CD4-positive, alpha-beta memory T cell (primary cell): ENCODE measurements at regions not wholly inside any gene's neighbourhood (a gene's known extent, or its start where the extent isn't known, plus 50 kb on each side); places are given as distances from the start of the nearest gene placed in this dataset.

Source experiments
- CTCF ChIA-PET: fragments of 350-600 bp; sonication (Branson Sonifier 250); formaldehyde crosslinking; loops from one replicate; lab custom pipeline; 2021; ENCODE audit warnings: inconsistent platforms; ENCODE audit not compliant: partially characterized antibody; lab: Charles Lee
- POLR2A ChIA-PET: fragments of 350-600 bp; sonication (Branson Sonifier 250); formaldehyde crosslinking; loops from one replicate; lab custom pipeline; 2021; ENCODE audit not compliant: partially characterized antibody; lab: Charles Lee
- DNase-seq, 5 donors: peaks; one replicate each; pipeline versions ENCODE4 v3.0.0 to v3.0.0-alpha.2; 2020 to 2022; ENCODE audit warnings: mixed read lengths in 1 of 5
- H3K27ac ChIP-seq: one replicate; pipeline ENCODE4 v1.7.0; 2013; ENCODE audit warnings: low read depth, low read length
- H3K27me3 ChIP-seq: 2 replicates; pipeline ENCODE4 v1.7.0; 2013; ENCODE audit warnings: mild to moderate bottlenecking, low read length, moderate library complexity; ENCODE audit not compliant: insufficient read depth
- H3K36me3 ChIP-seq: 2 replicates; pipeline ENCODE4 v1.7.0; 2013; ENCODE audit warnings: mild to moderate bottlenecking, low read length, moderate library complexity; ENCODE audit not compliant: insufficient read depth
- H3K4me1 ChIP-seq: 2 replicates; pipeline ENCODE4 v1.7.0; 2013; ENCODE audit warnings: mild to moderate bottlenecking, low read length, moderate library complexity; ENCODE audit not compliant: insufficient read depth
- H3K4me3 ChIP-seq, 2 donors: one replicate each; pipeline ENCODE4 v1.7.0; 2013; ENCODE audit warnings: low read length in 2 of 2, mild to moderate bottlenecking in 1 of 2
- H3K9me3 ChIP-seq, 2 donors: one replicate each; pipeline ENCODE4 v1.7.0; 2013; ENCODE audit warnings: low read length in 2 of 2, control low read depth in 1 of 2; ENCODE audit not compliant: control insufficient read depth in 1 of 2
- H3K27ac Mint-ChIP-seq, 7 donors: one replicate each; pipeline ENCODE4 v1.8.0; 2020 to 2021; ENCODE audit warnings: mixed read lengths in 7 of 7, mild to moderate bottlenecking in 6 of 7, inconsistent platforms in 3 of 7, moderate library complexity in 3 of 7
- H3K27me3 Mint-ChIP-seq, 2 donors: one replicate each; pipeline ENCODE4 v1.8.0; 2020 to 2021; ENCODE audit warnings: mixed read lengths in 2 of 2
- H3K36me3 Mint-ChIP-seq, 2 donors: one replicate each; pipeline ENCODE4 v1.8.0; 2020 to 2021; ENCODE audit warnings: mixed read lengths in 2 of 2, inconsistent platforms in 1 of 2, mild to moderate bottlenecking in 1 of 2
- H3K4me1 Mint-ChIP-seq, 4 donors: one replicate each; pipeline ENCODE4 v1.8.0; 2020 to 2021; ENCODE audit warnings: mixed read lengths in 4 of 4, mild to moderate bottlenecking in 1 of 4
- H3K4me3 Mint-ChIP-seq, 8 donors: one replicate each; pipeline ENCODE4 v1.8.0; 2020 to 2021; ENCODE audit warnings: mixed read lengths in 8 of 8, mild to moderate bottlenecking in 7 of 8, moderate library complexity in 6 of 8, inconsistent platforms in 3 of 8
- H3K9me3 Mint-ChIP-seq, 8 donors: one replicate each; pipeline ENCODE4 v1.8.0; 2020 to 2021; ENCODE audit warnings: mixed read lengths in 8 of 8, mild to moderate bottlenecking in 5 of 8, inconsistent platforms in 3 of 8, moderate library complexity in 1 of 8
- intact Hi-C: fragments of 100-400 bp; cut with micrococcal nuclease; formaldehyde crosslinking; loops from one replicate; pipeline ENCODE4 v1.15.1; 2023

DNA sequence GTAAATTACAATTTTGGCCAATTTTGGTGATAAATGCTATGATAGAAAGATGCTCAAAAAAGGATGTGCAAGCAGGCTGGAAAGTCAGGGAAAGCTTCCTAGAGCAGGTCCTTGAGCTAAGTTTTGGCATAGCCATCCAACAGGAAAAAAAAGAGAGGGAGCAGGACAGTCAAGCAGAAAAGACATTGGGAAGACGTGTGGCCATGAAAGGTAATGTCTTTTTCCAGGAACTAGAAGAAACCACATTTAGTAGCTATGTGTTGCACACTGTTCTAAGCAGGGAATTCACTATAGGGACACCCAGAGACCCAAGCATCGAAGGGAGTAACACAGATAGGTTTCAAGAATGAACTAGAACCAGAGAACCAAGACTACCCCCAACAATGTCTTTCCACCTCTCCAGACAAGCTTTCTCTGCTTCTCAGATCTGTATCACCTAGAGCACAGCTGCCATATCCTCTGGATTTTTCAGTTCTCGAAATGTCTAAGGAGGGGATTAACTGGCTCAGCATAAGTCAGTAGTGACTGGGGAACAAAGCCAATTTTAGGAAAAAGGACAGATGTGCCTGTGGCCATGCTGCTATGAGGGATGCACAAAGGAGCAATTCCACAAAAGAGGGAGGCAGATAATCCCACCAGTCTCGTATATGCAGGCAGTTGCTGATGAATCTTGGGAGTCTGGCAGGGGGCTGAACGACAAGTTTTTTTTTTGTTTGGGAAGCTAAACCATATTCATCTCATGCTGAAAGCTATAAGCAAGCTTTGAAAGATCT is 97.1 kb upstream of the DAB1 start:
- POLR2A ChIA-PET = no interaction called here

DNA sequence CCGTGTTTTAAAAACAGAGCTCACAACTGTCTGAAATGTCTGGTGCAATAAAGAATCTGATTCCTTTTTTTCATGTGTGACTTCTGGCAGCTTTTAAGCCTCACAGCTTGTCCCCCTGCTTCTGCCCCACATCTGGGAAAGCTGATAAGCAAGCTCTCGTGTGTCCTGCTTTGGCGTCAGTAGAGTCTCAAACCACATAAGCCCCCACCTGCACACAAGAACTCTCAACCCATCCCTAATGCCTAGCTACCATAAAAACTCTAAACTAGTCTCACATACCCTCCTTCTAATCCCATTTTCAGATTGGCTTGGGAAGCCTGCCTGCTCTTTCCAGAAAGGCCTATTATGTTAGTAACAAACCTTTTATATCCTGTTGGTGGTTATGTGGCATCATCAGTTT is 94.6 kb upstream of the DAB1 start:
- Histone ChIP-seq H3K4me1 (no peaks in the 10 kb centered on the region), H3K27ac (no peak overlapping the region), H3K4me3 (no peak overlapping the region), H3K9me3 (no peaks in the 10 kb centered on the region), H3K36me3 (no peaks in the 10 kb centered on the region), H3K27me3 (no peaks in the 10 kb centered on the region)
- CTCF ChIA-PET = no interaction called here
- no peaks in the 10 kb centered on the region for H3K36me3 Mint-ChIP-seq
- no peak overlapping the region for H3K4me3 Mint-ChIP-seq
- no peaks in the 10 kb centered on the region for H3K4me1 Mint-ChIP-seq
- H3K9me3 Mint-ChIP-seq = peaks cover 0 to 4% (median 0%) of the 10 kb centered on the region in 8 donors
- no peak overlapping the region for H3K27ac Mint-ChIP-seq
- H3K27me3 Mint-ChIP-seq = peaks cover 0 to 4% of the 10 kb centered on the region in 2 donors
- intact Hi-C loops = no loop called here
- POLR2A ChIA-PET = no interaction called here
- no peak for DNase-seq

More for the DNA sequence above, 97.1 kb upstream of the DAB1 start:
- Mint-ChIP-seq H3K27ac (no peak overlapping the region), H3K4me1 (no peaks in the 10 kb centered on the region), H3K4me3 (no peak overlapping the region), H3K36me3 (no peaks in the 10 kb centered on the region), H3K9me3 (peaks cover 0 to 3% (median 0%) of the 10 kb centered on the region in 8 donors), H3K27me3 (no peaks in the 10 kb centered on the region)
- CTCF ChIA-PET = interaction anchor here (1.3 kb wide), 1 partner anchor 10 kb away, joined by 5 read pairs; no protein-coding TSS in a partner anchor
- DNase-seq = no peak
- intact Hi-C loops = no loop called here
- Histone ChIP-seq H3K27ac (no peak overlapping the region), H3K36me3 (no peaks in the 10 kb centered on the region), H3K4me1 (no peaks in the 10 kb centered on the region), H3K4me3 (no peak overlapping the region), H3K27me3 (no peaks in the 10 kb centered on the region), H3K9me3 (no peaks in the 10 kb centered on the region)

DNA sequence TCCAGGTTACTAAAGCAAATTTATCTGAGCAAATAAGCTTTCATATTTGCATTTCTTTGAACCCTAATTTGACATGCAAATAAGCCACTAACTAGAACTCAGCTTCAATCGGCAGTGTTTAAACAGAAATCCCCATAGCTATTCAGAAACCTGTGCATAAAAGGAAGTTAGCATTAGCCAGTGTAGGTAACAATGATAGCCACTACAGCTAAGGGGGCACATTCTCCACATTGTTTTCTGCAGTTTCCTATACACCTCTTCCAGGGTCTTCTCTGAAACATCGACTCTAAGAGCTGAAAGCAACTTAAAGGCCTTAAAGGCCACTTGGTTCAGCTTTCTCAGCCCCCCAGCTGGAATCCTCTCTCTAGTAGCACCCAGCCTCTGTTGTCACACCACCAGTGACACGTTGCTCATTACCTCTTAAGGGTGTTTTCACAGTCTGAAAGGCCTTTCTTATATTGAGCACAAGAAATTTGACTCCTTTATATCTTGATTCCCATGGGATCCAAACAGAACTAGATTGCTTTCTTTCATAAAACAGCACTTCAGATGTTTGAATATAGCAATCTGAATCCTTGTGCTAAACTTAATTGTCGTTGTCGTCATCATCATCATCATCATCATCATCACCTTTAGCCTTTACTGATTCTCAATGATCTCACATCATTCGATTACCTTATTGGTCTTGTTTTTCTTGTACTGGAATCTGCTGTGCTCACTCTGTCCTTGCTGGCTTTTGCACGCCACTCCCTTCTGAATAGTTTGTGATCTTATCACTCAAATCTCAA is 93.9 kb upstream of the DAB1 start:
- Mint-ChIP-seq H3K9me3 (peaks cover 0 to 4% (median under 1%) of the 10 kb centered on the region in 8 donors), H3K4me1 (no peaks in the 10 kb centered on the region), H3K4me3 (no peak overlapping the region), H3K27me3 (peaks cover 0 to 4% of the 10 kb centered on the region in 2 donors), H3K27ac (no peak overlapping the region), H3K36me3 (no peaks in the 10 kb centered on the region)
- Histone ChIP-seq H3K9me3 (no peaks in the 10 kb centered on the region), H3K27me3 (no peaks in the 10 kb centered on the region), H3K4me1 (no peaks in the 10 kb centered on the region), H3K36me3 (no peaks in the 10 kb centered on the region), H3K4me3 (no peak overlapping the region), H3K27ac (no peak overlapping the region)
- DNase-seq = no peak
- CTCF ChIA-PET = no interaction called here
- intact Hi-C loops = no loop called here
- POLR2A ChIA-PET = no interaction called here

DNA sequence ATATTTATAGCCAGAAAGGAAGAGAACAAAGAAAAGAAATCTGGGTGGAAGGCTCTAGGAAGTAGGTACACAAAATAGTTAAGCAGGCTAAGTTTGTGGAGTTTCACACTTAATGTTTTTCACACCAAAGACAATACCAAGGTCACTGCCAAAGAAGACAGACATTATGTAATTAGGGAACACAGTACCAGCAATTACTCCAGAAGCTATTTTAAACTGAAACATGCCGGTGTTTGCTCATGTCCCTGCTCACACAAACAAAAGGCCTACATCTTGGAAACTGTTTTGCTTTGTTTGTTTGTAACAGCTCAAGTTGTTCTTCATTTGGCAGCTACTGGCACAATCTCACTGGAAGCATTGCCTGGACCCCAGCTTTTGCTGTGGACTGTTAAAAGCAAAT is 88.5 kb upstream of the DAB1 start:
- ChIA-PET CTCF (no interaction called here), POLR2A (no interaction called here)
- no peak overlapping the region for H3K4me3 ChIP-seq
- no peaks in the 10 kb centered on the region for H3K4me1 ChIP-seq
- H3K27ac ChIP-seq = no peak overlapping the region
- H3K27me3 Mint-ChIP-seq = peaks cover 0 to 4% of the 10 kb centered on the region in 2 donors
- no peaks in the 10 kb centered on the region for H3K27me3 ChIP-seq
- H3K4me3 Mint-ChIP-seq = no peak overlapping the region
- peaks cover 0 to 3% (median under 1%) of the 10 kb centered on the region in 8 donors for H3K9me3 Mint-ChIP-seq
- H3K9me3 ChIP-seq = no peaks in the 10 kb centered on the region
- no peak overlapping the region for H3K27ac Mint-ChIP-seq
- H3K36me3 ChIP-seq = no peaks in the 10 kb centered on the region
- no peak for DNase-seq
- intact Hi-C loops = no loop called here
- no peaks in the 10 kb centered on the region for H3K4me1 Mint-ChIP-seq
- no peaks in the 10 kb centered on the region for H3K36me3 Mint-ChIP-seq

DNA sequence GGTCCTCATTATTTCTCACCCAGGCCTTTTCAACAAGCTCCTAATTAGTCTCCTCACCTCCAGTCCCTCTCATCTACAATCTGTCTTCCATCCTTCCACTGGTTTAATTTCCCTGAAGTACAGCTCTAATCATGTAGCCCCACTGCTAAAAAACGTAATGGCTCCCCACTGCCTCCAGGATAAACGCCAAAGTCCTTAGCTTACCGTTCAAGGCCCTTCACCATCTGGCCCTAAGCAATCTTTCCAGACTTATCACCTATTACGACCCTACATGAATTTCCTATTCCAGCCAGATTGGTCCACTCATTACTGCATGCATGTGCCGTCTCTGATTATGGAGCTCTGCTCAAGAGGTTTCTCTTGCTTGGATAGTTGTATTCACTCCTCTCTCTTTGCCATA is 83.1 kb upstream of the DAB1 start:
- no peak overlapping the region for H3K4me3 ChIP-seq
- H3K36me3 ChIP-seq = no peaks in the 10 kb centered on the region
- H3K4me3 Mint-ChIP-seq = no peak overlapping the region
- intact Hi-C loops = no loop called here
- POLR2A ChIA-PET = no interaction called here
- no peaks in the 10 kb centered on the region for H3K4me1 ChIP-seq
- H3K9me3 ChIP-seq = no peaks in the 10 kb centered on the region
- H3K4me1 Mint-ChIP-seq = no peaks in the 10 kb centered on the region
- H3K27ac Mint-ChIP-seq = no peak overlapping the region
- H3K27ac ChIP-seq = no peak overlapping the region
- CTCF ChIA-PET = no interaction called here
- H3K9me3 Mint-ChIP-seq = no peaks in the 10 kb centered on the region
- H3K27me3 ChIP-seq = no peaks in the 10 kb centered on the region
- no peaks in the 10 kb centered on the region for H3K27me3 Mint-ChIP-seq
- no peaks in the 10 kb centered on the region for H3K36me3 Mint-ChIP-seq
- DNase-seq = no peak

DNA sequence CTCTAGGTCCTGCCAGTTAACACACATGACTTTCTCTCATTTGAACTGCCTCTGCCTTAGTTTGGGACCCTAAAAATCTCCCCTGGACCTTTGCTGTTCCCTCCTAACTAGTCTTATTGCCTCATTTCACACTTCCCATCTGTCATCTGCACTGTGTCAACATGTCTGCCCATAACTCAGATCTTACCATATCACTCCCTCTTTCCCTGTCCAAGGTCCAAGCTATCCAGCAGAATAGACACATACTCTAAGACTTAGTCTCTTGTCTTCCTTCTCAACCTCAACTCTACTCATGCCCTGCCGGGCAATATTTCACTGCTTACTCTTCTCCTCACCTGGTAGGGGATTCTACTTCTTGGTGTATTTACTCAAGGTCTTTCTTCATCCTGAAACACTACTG is 79.5 kb upstream of the DAB1 start:
- Histone ChIP-seq H3K9me3 (no peaks in the 10 kb centered on the region), H3K4me3 (no peak overlapping the region), H3K4me1 (no peaks in the 10 kb centered on the region), H3K27ac (no peak overlapping the region), H3K27me3 (no peaks in the 10 kb centered on the region), H3K36me3 (no peaks in the 10 kb centered on the region)
- H3K4me1 Mint-ChIP-seq = no peaks in the 10 kb centered on the region
- no peak for DNase-seq
- H3K4me3 Mint-ChIP-seq = no peak overlapping the region
- CTCF ChIA-PET = no interaction called here
- intact Hi-C loops = no loop called here
- no peaks in the 10 kb centered on the region for H3K36me3 Mint-ChIP-seq
- no peak overlapping the region for H3K27ac Mint-ChIP-seq
- peaks cover 0 to 3% (median 0%) of the 10 kb centered on the region in 8 donors for H3K9me3 Mint-ChIP-seq
- H3K27me3 Mint-ChIP-seq = peaks cover 0 to 3% of the 10 kb centered on the region in 2 donors
- POLR2A ChIA-PET = no interaction called here

DNA sequence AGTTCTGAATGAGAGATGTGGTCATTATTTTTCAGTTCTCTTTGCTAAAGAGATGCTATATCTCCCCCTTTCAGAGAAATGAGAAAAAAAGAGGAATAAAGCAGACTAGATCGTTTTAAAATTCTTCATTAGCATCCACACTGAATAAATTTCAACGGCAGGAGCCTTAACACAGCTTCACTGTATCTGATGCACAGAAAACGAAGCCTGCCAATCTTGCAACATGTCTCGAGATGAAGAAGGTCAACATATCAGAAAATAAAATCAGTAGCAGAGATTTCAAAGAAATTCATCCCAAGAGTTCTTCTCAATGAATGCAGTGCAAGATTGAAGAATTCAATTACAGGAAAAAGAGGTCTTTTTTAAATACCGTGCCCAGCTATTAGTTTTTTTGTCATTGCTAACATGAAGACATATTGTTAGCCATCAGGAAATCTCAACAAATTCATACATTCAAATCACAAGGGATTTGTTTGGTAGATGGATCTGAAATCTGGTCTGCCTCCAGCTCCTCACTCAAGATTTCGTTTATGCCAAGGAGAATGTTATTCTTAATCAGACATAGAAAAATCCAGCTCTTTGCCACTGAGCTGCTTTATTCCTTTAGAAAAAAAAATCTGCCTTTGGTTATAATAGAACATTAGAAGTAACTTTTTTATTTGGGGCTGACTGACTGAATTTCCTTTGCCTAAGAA is 76.4 kb upstream of the DAB1 start:
- no peak overlapping the region for H3K27ac Mint-ChIP-seq
- Histone ChIP-seq H3K36me3 (no peaks in the 10 kb centered on the region), H3K4me1 (no peaks in the 10 kb centered on the region), H3K4me3 (no peak overlapping the region), H3K9me3 (no peaks in the 10 kb centered on the region), H3K27ac (no peak overlapping the region), H3K27me3 (no peaks in the 10 kb centered on the region)
- H3K9me3 Mint-ChIP-seq = peaks cover 0 to 4% (median 1%) of the 10 kb centered on the region in 8 donors
- POLR2A ChIA-PET = no interaction called here
- DNase-seq = no peak
- H3K4me3 Mint-ChIP-seq = no peak overlapping the region
- H3K36me3 Mint-ChIP-seq = no peaks in the 10 kb centered on the region
- peaks cover 0 to 3% of the 10 kb centered on the region in 2 donors for H3K27me3 Mint-ChIP-seq
- CTCF ChIA-PET = interaction anchor here (0.9 kb wide), 1 partner anchor 10 kb away, joined by 5 read pairs; no protein-coding TSS in a partner anchor
- intact Hi-C loops = no loop called here
- no peaks in the 10 kb centered on the region for H3K4me1 Mint-ChIP-seq
